ENCODE measurements at regions not wholly inside any gene's neighbourhood (a gene's known extent, or its start where the extent isn't known, plus 50 kb on each side); places are given as distances from the start of the nearest gene placed in this dataset.

GRCh38 chr4:14877246-14878225 lies 124.7 kb upstream of the CPEB2 start:
- DNase-seq (ENCODE audit: low read depth, low spot score) = no peak
- Histone ChIP-seq H3K4me3 (ENCODE audit: low read depth, low read length) (no peak overlapping the region), H3K27me3 (ENCODE audit: control insufficient read depth, insufficient read depth, low read length) (peaks cover 2% of the 10 kb centered on the region), H3K9me3 (ENCODE audit: control insufficient read depth, insufficient read depth, low read length) (no peaks in the 10 kb centered on the region), H3K27ac (ENCODE audit: low read depth, low read length) (no peak overlapping the region)
- TF ChIP-seq CTCF (IDR thresholded peaks at IDR 0.05; ENCODE audit: low read depth, low read length) = no peak
- CTCF ChIA-PET = no interaction called here
- POLR2A ChIA-PET = no interaction called here

- POLR2A ChIA-PET = no interaction called here
These were observed 123.6 kb upstream of the CPEB2 start for GRCh38 chr4:14878681-14879080.

GRCh38 chr4:14879683-14880082 lies 122.6 kb upstream of the CPEB2 start:
- CTCF ChIA-PET = no interaction called here
- POLR2A ChIA-PET = no interaction called here
- H3K4me3 ChIP-seq (ENCODE audit: low read depth, low read length) = no peak overlapping the region
- no peaks in the 10 kb centered on the region for H3K9me3 ChIP-seq (ENCODE audit: control insufficient read depth, insufficient read depth, low read length)
- H3K27me3 ChIP-seq (ENCODE audit: control insufficient read depth, insufficient read depth, low read length) = no peaks in the 10 kb centered on the region
- no peak for DNase-seq (ENCODE audit: low read depth, low spot score)
- TF ChIP-seq CTCF (IDR thresholded peaks at IDR 0.05; ENCODE audit: low read depth, low read length) = no peak
- no peak overlapping the region for H3K27ac ChIP-seq (ENCODE audit: low read depth, low read length)

More at GRCh38 chr4:14878681-14879080, 123.6 kb upstream of the CPEB2 start:
- Histone ChIP-seq H3K9me3 (ENCODE audit: control insufficient read depth, insufficient read depth, low read length) (no peaks in the 10 kb centered on the region), H3K4me3 (ENCODE audit: low read depth, low read length) (no peak overlapping the region), H3K27me3 (ENCODE audit: control insufficient read depth, insufficient read depth, low read length) (no peaks in the 10 kb centered on the region), H3K27ac (ENCODE audit: low read depth, low read length) (no peak overlapping the region)
- CTCF ChIA-PET = no interaction called here
- no peak for DNase-seq (ENCODE audit: low read depth, low spot score)
- TF ChIP-seq CTCF (IDR thresholded peaks at IDR 0.05; ENCODE audit: low read depth, low read length) = no peak

- POLR2A ChIA-PET = no interaction called here
- no peak for DNase-seq (ENCODE audit: low read depth, low spot score)
- TF ChIP-seq CTCF (IDR thresholded peaks at IDR 0.05; ENCODE audit: low read depth, low read length) = no peak
- CTCF ChIA-PET = no interaction called here
- no peaks in the 10 kb centered on the region for H3K9me3 ChIP-seq (ENCODE audit: control insufficient read depth, insufficient read depth, low read length)
- H3K27ac ChIP-seq (ENCODE audit: low read depth, low read length) = no peak overlapping the region
- no peak overlapping the region for H3K4me3 ChIP-seq (ENCODE audit: low read depth, low read length)
- no peaks in the 10 kb centered on the region for H3K27me3 ChIP-seq (ENCODE audit: control insufficient read depth, insufficient read depth, low read length)
These were observed 121.5 kb upstream of the CPEB2 start for GRCh38 chr4:14880805-14881204.

GRCh38 chr4:14883166-14883565 lies 119.1 kb upstream of the CPEB2 start:
- Histone ChIP-seq H3K27ac (ENCODE audit: low read depth, low read length) (no peak overlapping the region), H3K27me3 (ENCODE audit: control insufficient read depth, insufficient read depth, low read length) (no peaks in the 10 kb centered on the region), H3K9me3 (ENCODE audit: control insufficient read depth, insufficient read depth, low read length) (no peaks in the 10 kb centered on the region), H3K4me3 (ENCODE audit: low read depth, low read length) (no peak overlapping the region)
- POLR2A ChIA-PET = no interaction called here
- no peak for TF ChIP-seq CTCF (IDR thresholded peaks at IDR 0.05; ENCODE audit: low read depth, low read length)
- no peak for DNase-seq (ENCODE audit: low read depth, low spot score)
- CTCF ChIA-PET = no interaction called here
